ENCODE measurements at regions not wholly inside any gene's neighbourhood (a gene's known extent, or its start where the extent isn't known, plus 50 kb on each side); places are given as distances from the start of the nearest gene placed in this dataset.

DNA sequence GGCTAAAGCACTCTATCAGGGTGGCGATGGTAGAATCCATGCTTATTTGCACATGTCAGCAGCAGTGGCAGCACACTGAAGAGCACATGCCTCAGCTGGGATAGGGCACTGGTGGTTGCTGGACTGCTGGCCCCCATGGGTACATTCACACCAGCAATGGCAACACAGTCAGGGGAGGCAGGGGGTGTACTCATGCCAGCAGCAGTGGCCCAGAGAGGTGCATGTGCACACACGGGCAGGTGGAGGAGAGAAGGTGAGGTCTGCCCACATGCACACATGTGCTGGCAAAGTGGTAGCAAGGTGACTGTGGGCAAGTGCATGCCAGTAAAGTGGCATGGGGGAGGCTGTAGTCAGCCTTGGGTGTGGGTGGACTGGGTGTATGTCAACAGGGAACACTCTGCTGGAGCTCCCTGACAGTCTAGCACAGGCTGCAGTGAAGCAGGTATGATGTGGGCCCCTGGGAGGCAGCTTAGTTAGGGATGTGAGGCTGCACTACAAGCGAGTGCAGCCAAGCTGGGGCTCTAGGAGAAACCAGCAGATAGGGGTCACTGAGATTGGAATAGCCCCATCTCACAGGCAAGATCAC lies 53.9 kb upstream of the NPAP1 start:
- 68% methylated on average over 3 of the region's 3 CpGs for WGBS
- H3K9me3 ChIP-seq = no peaks in the 10 kb centered on the region
- no peaks in the 10 kb centered on the region for H3K4me1 ChIP-seq (replicated peaks)
- TF ChIP-seq, protein P1, sequence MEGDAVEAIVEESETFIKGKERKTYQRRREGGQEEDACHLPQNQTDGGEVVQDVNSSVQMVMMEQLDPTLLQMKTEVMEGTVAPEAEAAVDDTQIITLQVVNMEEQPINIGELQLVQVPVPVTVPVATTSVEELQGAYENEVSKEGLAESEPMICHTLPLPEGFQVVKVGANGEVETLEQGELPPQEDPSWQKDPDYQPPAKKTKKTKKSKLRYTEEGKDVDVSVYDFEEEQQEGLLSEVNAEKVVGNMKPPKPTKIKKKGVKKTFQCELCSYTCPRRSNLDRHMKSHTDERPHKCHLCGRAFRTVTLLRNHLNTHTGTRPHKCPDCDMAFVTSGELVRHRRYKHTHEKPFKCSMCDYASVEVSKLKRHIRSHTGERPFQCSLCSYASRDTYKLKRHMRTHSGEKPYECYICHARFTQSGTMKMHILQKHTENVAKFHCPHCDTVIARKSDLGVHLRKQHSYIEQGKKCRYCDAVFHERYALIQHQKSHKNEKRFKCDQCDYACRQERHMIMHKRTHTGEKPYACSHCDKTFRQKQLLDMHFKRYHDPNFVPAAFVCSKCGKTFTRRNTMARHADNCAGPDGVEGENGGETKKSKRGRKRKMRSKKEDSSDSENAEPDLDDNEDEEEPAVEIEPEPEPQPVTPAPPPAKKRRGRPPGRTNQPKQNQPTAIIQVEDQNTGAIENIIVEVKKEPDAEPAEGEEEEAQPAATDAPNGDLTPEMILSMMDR (IDR thresholded peaks at IDR 0.05) = no peak
- no peak for TF ChIP-seq POLR2A (IDR thresholded peaks at IDR 0.05)
- no peak for TF ChIP-seq POLR2AphosphoS5 (IDR thresholded peaks at IDR 0.05)
- no peaks in the 10 kb centered on the region for H3K27me3 ChIP-seq (replicated peaks; ENCODE audit: insufficient read depth)
- no peak overlapping the region for H3K27ac ChIP-seq
- no peaks in the 10 kb centered on the region for H3K36me3 ChIP-seq
- intact Hi-C loops (cut with DNase I) = no loop called here
- DNase-seq (ENCODE audit: low spot score) = no peak
- H3K4me3 ChIP-seq = no peak overlapping the region

Small RNA genes lying in the stretch of these regions (small RNA-seq; reads per million reads assigned to genes)
- 0 reads per million in 2 donors for gene RNU6-741P

All from prostate gland (tissue), 2 donors.